C4-2B (cell line): ENCODE measurements at regions not wholly inside any gene's neighbourhood (a gene's known extent, or its start where the extent isn't known, plus 50 kb on each side); places are given as distances from the start of the nearest gene placed in this dataset.

ENCODE experiments used
- CTCF ChIP-seq: fragments of 450-650 bp; conservative IDR thresholded peaks from 2 replicates; pipeline ENCODE4 v1.5.1; 2017; ENCODE audit warnings: mild to moderate bottlenecking
- ZFX ChIP-seq: fragments of 450-650 bp; IDR thresholded peaks from 2 replicates; pipeline ENCODE4 v1.6.1; 2017

GRCh38 chr13:72456486-72456885, 270.9 kb downstream of the MZT1 start:
- TF ChIP-seq CTCF (no peak), ZFX (no peak)
